ENCODE measurements at regions not wholly inside any gene's neighbourhood (a gene's known extent, or its start where the extent isn't known, plus 50 kb on each side); places are given as distances from the start of the nearest gene placed in this dataset.

- TF ChIP-seq CTCF (IDR thresholded peaks at IDR 0.05): no peak
- no peak for TF ChIP-seq POLR2A (IDR thresholded peaks at IDR 0.05)
- no peak for TF ChIP-seq POLR2AphosphoS5 (IDR thresholded peaks at IDR 0.05)
- TF ChIP-seq EP300 (IDR thresholded peaks at IDR 0.05): no peak
Observed at GRCh38 chr3:162534431-162534830, 1037.8 kb downstream of the OTOL1 start.

Measured in upper lobe of left lung (tissue), 4 donors.